ENCODE measurements at regions not wholly inside any gene's neighbourhood (a gene's known extent, or its start where the extent isn't known, plus 50 kb on each side); places are given as distances from the start of the nearest gene placed in this dataset.

DNA sequence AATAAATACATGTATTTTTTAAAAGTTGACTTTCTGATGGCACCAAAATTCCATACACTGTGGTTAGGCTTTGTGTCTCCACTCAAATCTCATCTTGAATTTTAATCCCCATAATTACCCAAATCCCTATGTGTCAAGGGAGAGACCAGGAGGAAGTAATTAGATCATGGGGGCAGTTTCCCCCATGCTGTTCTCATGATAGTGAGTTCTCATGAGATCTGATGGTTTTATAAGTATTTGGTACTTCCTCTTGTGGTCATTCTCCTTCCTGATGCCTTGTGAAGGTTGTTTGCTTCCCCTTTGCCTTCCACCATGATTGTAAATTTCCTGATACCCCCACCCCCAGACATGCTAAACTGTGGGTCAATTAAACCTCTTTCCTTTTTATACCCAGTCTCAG, 1218.4 kb upstream of the PRMT6 start:
- Histone ChIP-seq H3K4me1 (ENCODE audit: control insufficient read depth, insufficient read depth, low read depth, low read length) (no peaks in the 10 kb centered on the region), H3K27ac (ENCODE audit: low read length, poor library complexity, severe bottlenecking) (no peak overlapping the region), H3K18ac (ENCODE audit: low read depth in 1 of 2, low read length in 2 of 2) (no peak overlapping the region), H2BK5ac (ENCODE audit: low read depth, low read length, poor library complexity, severe bottlenecking) (no peak overlapping the region), H3K14ac (ENCODE audit: low read length in 2 of 2) (no peak overlapping the region), H3K79me1 (replicated peaks; ENCODE audit: low read length, poor library complexity, severe bottlenecking) (no peaks in the 10 kb centered on the region), H3K9me3 (ENCODE audit: control insufficient read depth, low read length) (no peaks in the 10 kb centered on the region), H2AK5ac (ENCODE audit: low read length, severe bottlenecking) (no peak overlapping the region), H3K9ac (ENCODE audit: low read length) (no peak overlapping the region), H2BK15ac (ENCODE audit: low read depth, poor library complexity, severe bottlenecking) (no peak overlapping the region), H4K91ac (ENCODE audit: low read length) (no peak overlapping the region), H3K36me3 (ENCODE audit: control insufficient read depth in 1 of 2, insufficient read depth in 2 of 2, low read depth in 1 of 2, low read length in 2 of 2) (no peaks in the 10 kb centered on the region), H3K4ac (ENCODE audit: low read depth in 1 of 2, low read length in 2 of 2) (no peak overlapping the region), H3K23ac (ENCODE audit: low read length in 2 of 2) (no peak overlapping the region), H4K8ac (ENCODE audit: low read length) (no peak overlapping the region), H2AFZ (ENCODE audit: low read depth, low read length) (no peak overlapping the region), H2BK12ac (ENCODE audit: low read length in 2 of 2) (no peak overlapping the region), H3K4me2 (ENCODE audit: low read length, poor library complexity, severe bottlenecking) (no peak overlapping the region), H3K4me3 (ENCODE audit: insufficient read depth in 1 of 2, low read depth in 1 of 2, low read length in 2 of 2) (no peak overlapping the region), H2BK120ac (ENCODE audit: low read depth, low read length) (no peak overlapping the region), H3K27me3 (ENCODE audit: control insufficient read depth in 1 of 2, insufficient read depth in 1 of 2, low read length in 2 of 2) (no peaks in the 10 kb centered on the region)
- DNase-seq: no peak

DNA sequence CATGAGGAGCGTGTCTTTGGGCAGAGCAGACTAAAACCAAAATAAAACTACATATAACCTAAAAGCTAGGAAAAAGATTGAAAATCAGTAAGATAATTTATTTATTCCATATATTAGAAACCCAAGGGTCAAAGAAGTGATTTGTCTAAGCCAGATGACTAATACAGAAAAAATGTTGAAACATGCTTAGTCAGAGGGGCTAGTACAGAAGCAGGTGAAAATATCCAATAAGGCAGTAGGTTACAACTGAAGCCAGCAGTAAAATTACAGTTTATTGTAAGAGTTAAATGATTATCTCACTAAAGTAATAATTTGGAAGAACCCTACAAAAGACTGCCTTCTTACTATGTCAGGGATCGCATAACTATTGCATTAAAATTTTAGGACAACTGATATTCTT, 1190.9 kb upstream of the PRMT6 start:
- Histone ChIP-seq H4K91ac (ENCODE audit: low read length) (no peak overlapping the region), H4K8ac (ENCODE audit: low read length) (no peak overlapping the region), H3K36me3 (ENCODE audit: control insufficient read depth in 1 of 2, insufficient read depth in 2 of 2, low read depth in 1 of 2, low read length in 2 of 2) (no peaks in the 10 kb centered on the region), H3K79me1 (replicated peaks; ENCODE audit: low read length, poor library complexity, severe bottlenecking) (no peaks in the 10 kb centered on the region), H3K27me3 (ENCODE audit: control insufficient read depth in 1 of 2, insufficient read depth in 1 of 2, low read length in 2 of 2) (no peaks in the 10 kb centered on the region), H2BK5ac (ENCODE audit: low read depth, low read length, poor library complexity, severe bottlenecking) (no peak overlapping the region), H2BK12ac (ENCODE audit: low read length in 2 of 2) (no peak overlapping the region), H3K23ac (ENCODE audit: low read length in 2 of 2) (no peak overlapping the region), H2AFZ (ENCODE audit: low read depth, low read length) (no peak overlapping the region), H3K4ac (ENCODE audit: low read depth in 1 of 2, low read length in 2 of 2) (no peak overlapping the region), H3K4me2 (ENCODE audit: low read length, poor library complexity, severe bottlenecking) (no peak overlapping the region), H3K27ac (ENCODE audit: low read length, poor library complexity, severe bottlenecking) (no peak overlapping the region), H3K9me3 (ENCODE audit: control insufficient read depth, low read length) (peaks cover 22% of the 10 kb centered on the region), H2AK5ac (ENCODE audit: low read length, severe bottlenecking) (no peak overlapping the region), H3K14ac (ENCODE audit: low read length in 2 of 2) (no peak overlapping the region), H2BK120ac (ENCODE audit: low read depth, low read length) (no peak overlapping the region), H2BK15ac (ENCODE audit: low read depth, poor library complexity, severe bottlenecking) (no peak overlapping the region), H3K9ac (ENCODE audit: low read length) (no peak overlapping the region), H3K4me3 (ENCODE audit: insufficient read depth in 1 of 2, low read depth in 1 of 2, low read length in 2 of 2) (no peak overlapping the region), H3K4me1 (ENCODE audit: control insufficient read depth, insufficient read depth, low read depth, low read length) (no peaks in the 10 kb centered on the region), H3K18ac (ENCODE audit: low read depth in 1 of 2, low read length in 2 of 2) (no peak overlapping the region)
- DNase-seq: no peak
- no CpG with 5 or more reads among the region's 2 CpGs for WGBS

- H4K91ac ChIP-seq (ENCODE audit: low read length): no peak overlapping the region
- H4K8ac ChIP-seq (ENCODE audit: low read length): no peak overlapping the region
- H2AFZ ChIP-seq (ENCODE audit: low read depth, low read length): no peak overlapping the region
- no peak overlapping the region for H3K18ac ChIP-seq (ENCODE audit: low read depth in 1 of 2, low read length in 2 of 2)
- no peak for DNase-seq
- no peak overlapping the region for H3K27ac ChIP-seq (ENCODE audit: low read length, poor library complexity, severe bottlenecking)
- H2BK15ac ChIP-seq (ENCODE audit: low read depth, poor library complexity, severe bottlenecking): no peak overlapping the region
- 78% methylated on average over 1 of the region's 1 CpG for WGBS
- H3K4me1 ChIP-seq (ENCODE audit: control insufficient read depth, insufficient read depth, low read depth, low read length): no peaks in the 10 kb centered on the region
- H3K14ac ChIP-seq (ENCODE audit: low read length in 2 of 2): no peak overlapping the region
- H2BK12ac ChIP-seq (ENCODE audit: low read length in 2 of 2): no peak overlapping the region
- no peaks in the 10 kb centered on the region for H3K27me3 ChIP-seq (ENCODE audit: control insufficient read depth in 1 of 2, insufficient read depth in 1 of 2, low read length in 2 of 2)
- H3K9ac ChIP-seq (ENCODE audit: low read length): no peak overlapping the region
- H2BK120ac ChIP-seq (ENCODE audit: low read depth, low read length): no peak overlapping the region
- no peak overlapping the region for H3K4me3 ChIP-seq (ENCODE audit: insufficient read depth in 1 of 2, low read depth in 1 of 2, low read length in 2 of 2)
- H2AK5ac ChIP-seq (ENCODE audit: low read length, severe bottlenecking): no peak overlapping the region
- no peak overlapping the region for H3K4me2 ChIP-seq (ENCODE audit: low read length, poor library complexity, severe bottlenecking)
- H3K23ac ChIP-seq (ENCODE audit: low read length in 2 of 2): no peak overlapping the region
- H2BK5ac ChIP-seq (ENCODE audit: low read depth, low read length, poor library complexity, severe bottlenecking): no peak overlapping the region
- no peak overlapping the region for H3K4ac ChIP-seq (ENCODE audit: low read depth in 1 of 2, low read length in 2 of 2)
- H3K79me1 ChIP-seq (replicated peaks; ENCODE audit: low read length, poor library complexity, severe bottlenecking): no peaks in the 10 kb centered on the region
- H3K36me3 ChIP-seq (ENCODE audit: control insufficient read depth in 1 of 2, insufficient read depth in 2 of 2, low read depth in 1 of 2, low read length in 2 of 2): no peaks in the 10 kb centered on the region
- H3K9me3 ChIP-seq (ENCODE audit: control insufficient read depth, low read length): peaks cover 13% of the 10 kb centered on the region
These were observed 1183.7 kb upstream of the PRMT6 start for GRCh38 chr1:105872817-105873216.

DNA sequence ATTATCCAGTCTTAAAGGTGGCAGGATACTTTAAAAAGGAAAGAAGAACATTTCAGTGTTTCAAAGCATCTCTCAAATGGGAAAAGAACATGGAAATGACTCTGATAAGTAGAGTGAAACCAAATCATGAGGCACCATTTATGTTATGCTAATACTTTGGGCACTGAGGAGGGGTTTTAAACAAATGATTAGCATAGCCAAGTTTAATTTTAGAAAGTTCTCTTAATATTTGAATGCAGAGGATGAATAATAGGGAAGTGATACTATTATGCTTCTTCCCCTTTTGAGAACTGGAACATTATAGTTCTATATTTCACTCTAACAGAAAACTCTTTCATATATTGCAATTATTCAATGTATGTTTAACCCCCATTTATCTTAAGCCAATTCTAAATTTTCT, 1181.9 kb upstream of the PRMT6 start:
- Histone ChIP-seq H3K18ac (ENCODE audit: low read depth in 1 of 2, low read length in 2 of 2) (no peak overlapping the region), H3K9me3 (ENCODE audit: control insufficient read depth, low read length) (peaks cover 8% of the 10 kb centered on the region), H3K4ac (ENCODE audit: low read depth in 1 of 2, low read length in 2 of 2) (no peak overlapping the region), H3K27ac (ENCODE audit: low read length, poor library complexity, severe bottlenecking) (no peak overlapping the region), H3K14ac (ENCODE audit: low read length in 2 of 2) (no peak overlapping the region), H3K4me3 (ENCODE audit: insufficient read depth in 1 of 2, low read depth in 1 of 2, low read length in 2 of 2) (no peak overlapping the region), H2BK5ac (ENCODE audit: low read depth, low read length, poor library complexity, severe bottlenecking) (no peak overlapping the region), H3K36me3 (ENCODE audit: control insufficient read depth in 1 of 2, insufficient read depth in 2 of 2, low read depth in 1 of 2, low read length in 2 of 2) (no peaks in the 10 kb centered on the region), H2AK5ac (ENCODE audit: low read length, severe bottlenecking) (no peak overlapping the region), H2BK12ac (ENCODE audit: low read length in 2 of 2) (no peak overlapping the region), H3K4me2 (ENCODE audit: low read length, poor library complexity, severe bottlenecking) (no peak overlapping the region), H2BK120ac (ENCODE audit: low read depth, low read length) (no peak overlapping the region), H3K9ac (ENCODE audit: low read length) (no peak overlapping the region), H2AFZ (ENCODE audit: low read depth, low read length) (no peak overlapping the region), H3K4me1 (ENCODE audit: control insufficient read depth, insufficient read depth, low read depth, low read length) (no peaks in the 10 kb centered on the region), H3K23ac (ENCODE audit: low read length in 2 of 2) (no peak overlapping the region), H2BK15ac (ENCODE audit: low read depth, poor library complexity, severe bottlenecking) (no peak overlapping the region), H3K27me3 (ENCODE audit: control insufficient read depth in 1 of 2, insufficient read depth in 1 of 2, low read length in 2 of 2) (no peaks in the 10 kb centered on the region), H3K79me1 (replicated peaks; ENCODE audit: low read length, poor library complexity, severe bottlenecking) (no peaks in the 10 kb centered on the region), H4K91ac (ENCODE audit: low read length) (no peak overlapping the region), H4K8ac (ENCODE audit: low read length) (no peak overlapping the region)
- DNase-seq: no peak
